ENCODE measurements at regions not wholly inside any gene's neighbourhood (a gene's known extent, or its start where the extent isn't known, plus 50 kb on each side); places are given as distances from the start of the nearest gene placed in this dataset.

GRCh38 chr10:128777342-128777741 lies 651.1 kb upstream of the MKI67 start:
- peaks cover 5% of the 10 kb centered on the region for H3K27me3 ChIP-seq
- no peaks in the 10 kb centered on the region for H3K36me3 ChIP-seq (replicated peaks; ENCODE audit: insufficient read depth, low read depth)
- DNase-seq (ENCODE audit: low spot score), result no peak
- H3K4me3 ChIP-seq, result no peak overlapping the region
- WGBS (ENCODE audit: low lambda C conversion rate, missing lambda C conversion rate), result 79% methylated on average over 2 of the region's 2 CpGs
- no peaks in the 10 kb centered on the region for H3K9me3 ChIP-seq (ENCODE audit: low read depth)
- no peaks in the 10 kb centered on the region for H4K20me1 ChIP-seq (ENCODE audit: insufficient read depth, poor library complexity, severe bottlenecking)
- H3K9me2 ChIP-seq (replicated peaks; ENCODE audit: insufficient read depth), result no peaks in the 10 kb centered on the region
- H3K4me1 ChIP-seq (ENCODE audit: insufficient read depth), result no peaks in the 10 kb centered on the region
- no peak overlapping the region for H2AFZ ChIP-seq
- no peak overlapping the region for H3K27ac ChIP-seq
- no peak overlapping the region for H3K4me2 ChIP-seq
- TF ChIP-seq EZH2phosphoT487 (IDR thresholded peaks at IDR 0.05; ENCODE audit: low read depth, severe bottlenecking, unreplicated experiment) (no peak), EZH2 (IDR thresholded peaks at IDR 0.05; ENCODE audit: borderline replicate concordance) (no peak), CTCF (IDR thresholded peaks at IDR 0.05; ENCODE audit: poor library complexity) (no peak)
- H3K79me2 ChIP-seq, result no peaks in the 10 kb centered on the region

GRCh38 chr10:128779416-128779815 lies 653.2 kb upstream of the MKI67 start:
- Histone ChIP-seq H3K27me3 (peaks cover 5% of the 10 kb centered on the region), H3K27ac (no peak overlapping the region), H3K9me2 (replicated peaks; ENCODE audit: insufficient read depth) (no peaks in the 10 kb centered on the region), H3K9me3 (ENCODE audit: low read depth) (no peaks in the 10 kb centered on the region), H3K36me3 (replicated peaks; ENCODE audit: insufficient read depth, low read depth) (no peaks in the 10 kb centered on the region), H3K4me1 (ENCODE audit: insufficient read depth) (no peaks in the 10 kb centered on the region), H3K4me2 (no peak overlapping the region), H2AFZ (no peak overlapping the region), H3K79me2 (no peaks in the 10 kb centered on the region), H4K20me1 (ENCODE audit: insufficient read depth, poor library complexity, severe bottlenecking) (no peaks in the 10 kb centered on the region), H3K4me3 (no peak overlapping the region)
- no peak for DNase-seq (ENCODE audit: low spot score)
- 84% methylated on average over 15 of the region's 15 CpGs for WGBS (ENCODE audit: low lambda C conversion rate, missing lambda C conversion rate)
- TF ChIP-seq CTCF (IDR thresholded peaks at IDR 0.05; ENCODE audit: poor library complexity) (no peak), EZH2phosphoT487 (IDR thresholded peaks at IDR 0.05; ENCODE audit: low read depth, severe bottlenecking, unreplicated experiment) (no peak), EZH2 (IDR thresholded peaks at IDR 0.05; ENCODE audit: borderline replicate concordance) (no peak)

- peaks cover 5% of the 10 kb centered on the region for H3K27me3 ChIP-seq
- no peak for DNase-seq (ENCODE audit: low spot score)
- H3K79me2 ChIP-seq, result no peaks in the 10 kb centered on the region
- H3K9me3 ChIP-seq (ENCODE audit: low read depth), result no peaks in the 10 kb centered on the region
- no peak for TF ChIP-seq CTCF (IDR thresholded peaks at IDR 0.05; ENCODE audit: poor library complexity)
- TF ChIP-seq EZH2phosphoT487 (IDR thresholded peaks at IDR 0.05; ENCODE audit: low read depth, severe bottlenecking, unreplicated experiment), result no peak
- no peak for TF ChIP-seq EZH2 (IDR thresholded peaks at IDR 0.05; ENCODE audit: borderline replicate concordance)
- H2AFZ ChIP-seq, result no peak overlapping the region
- no peak overlapping the region for H3K27ac ChIP-seq
- no peak overlapping the region for H3K4me2 ChIP-seq
- 90% methylated on average over 9 of the region's 9 CpGs for WGBS (ENCODE audit: low lambda C conversion rate, missing lambda C conversion rate)
- H3K4me3 ChIP-seq, result no peak overlapping the region
- H4K20me1 ChIP-seq (ENCODE audit: insufficient read depth, poor library complexity, severe bottlenecking), result no peaks in the 10 kb centered on the region
- H3K9me2 ChIP-seq (replicated peaks; ENCODE audit: insufficient read depth), result no peaks in the 10 kb centered on the region
- no peaks in the 10 kb centered on the region for H3K36me3 ChIP-seq (replicated peaks; ENCODE audit: insufficient read depth, low read depth)
- no peaks in the 10 kb centered on the region for H3K4me1 ChIP-seq (ENCODE audit: insufficient read depth)
Measured at GRCh38 chr10:128780156-128780761, 654.0 kb upstream of the MKI67 start.
